Gastroesophageal sphincter (tissue), 3 donors: ENCODE measurements at regions not wholly inside any gene's neighbourhood (a gene's known extent, or its start where the extent isn't known, plus 50 kb on each side); places are given as distances from the start of the nearest gene placed in this dataset.

Source experiments
- EP300 ChIP-seq: sonication (generic); formaldehyde crosslinking; IDR thresholded peaks from one replicate; pipeline ENCODE4 v1.6.1; 2017; ENCODE audit warnings: antibody characterized with exemption, mild to moderate bottlenecking
- POLR2A ChIP-seq, 2 donors: fragments of 450-650 bp; IDR thresholded peaks; one replicate each; pipeline ENCODE4 v1.6.1; 2017; ENCODE audit warnings: antibody characterized with exemption in 2 of 2, mild to moderate bottlenecking in 2 of 2, moderate library complexity in 1 of 2
- POLR2AphosphoS5 ChIP-seq: sonication (generic); formaldehyde crosslinking; IDR thresholded peaks from one replicate; pipeline ENCODE4 v1.6.1; 2017; ENCODE audit warnings: antibody characterized with exemption
- TF ChIP-seq, protein P1 (sequence below), 4 experiments: fragments of 200-600 bp in 2 of 4; fragments of 450-650 bp in 2 of 4; sonication (generic) in 1 of 4; IDR thresholded peaks; one replicate each; pipeline ENCODE4 v1.5.1; 2017 to 2019; ENCODE audit warnings: antibody characterized with exemption in 4 of 4, mild to moderate bottlenecking in 2 of 4, moderate library complexity in 2 of 4

DNA sequence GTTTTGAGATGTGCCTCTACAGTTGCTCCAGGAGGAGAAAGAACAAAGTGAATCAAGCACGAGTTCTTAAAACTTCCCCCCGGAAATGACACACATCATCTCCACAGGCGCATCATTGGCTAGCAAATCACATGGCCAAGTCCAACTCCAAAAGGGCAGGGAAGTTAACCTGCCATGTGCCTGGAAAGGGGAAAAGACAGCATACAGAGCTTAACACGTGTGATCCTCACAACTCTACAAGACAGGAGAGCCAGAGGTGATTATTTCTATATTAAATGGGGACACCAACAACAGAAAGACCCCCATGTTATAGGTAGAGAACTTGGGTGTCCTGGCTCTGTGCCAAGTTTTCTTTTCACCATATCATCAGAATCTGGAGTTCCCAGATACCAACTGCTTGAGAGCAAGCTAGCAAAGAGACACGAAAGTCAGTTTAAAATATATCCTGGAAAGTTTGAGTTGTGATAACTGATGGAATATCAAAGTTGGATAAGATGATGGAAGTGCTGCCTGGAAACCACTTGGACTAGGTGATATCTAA lies 871.1 kb downstream of the UQCRFS1 start:
- no peak for TF ChIP-seq POLR2A (IDR thresholded peaks at IDR 0.05)
- TF ChIP-seq EP300: no peak
- TF ChIP-seq, protein P1, sequence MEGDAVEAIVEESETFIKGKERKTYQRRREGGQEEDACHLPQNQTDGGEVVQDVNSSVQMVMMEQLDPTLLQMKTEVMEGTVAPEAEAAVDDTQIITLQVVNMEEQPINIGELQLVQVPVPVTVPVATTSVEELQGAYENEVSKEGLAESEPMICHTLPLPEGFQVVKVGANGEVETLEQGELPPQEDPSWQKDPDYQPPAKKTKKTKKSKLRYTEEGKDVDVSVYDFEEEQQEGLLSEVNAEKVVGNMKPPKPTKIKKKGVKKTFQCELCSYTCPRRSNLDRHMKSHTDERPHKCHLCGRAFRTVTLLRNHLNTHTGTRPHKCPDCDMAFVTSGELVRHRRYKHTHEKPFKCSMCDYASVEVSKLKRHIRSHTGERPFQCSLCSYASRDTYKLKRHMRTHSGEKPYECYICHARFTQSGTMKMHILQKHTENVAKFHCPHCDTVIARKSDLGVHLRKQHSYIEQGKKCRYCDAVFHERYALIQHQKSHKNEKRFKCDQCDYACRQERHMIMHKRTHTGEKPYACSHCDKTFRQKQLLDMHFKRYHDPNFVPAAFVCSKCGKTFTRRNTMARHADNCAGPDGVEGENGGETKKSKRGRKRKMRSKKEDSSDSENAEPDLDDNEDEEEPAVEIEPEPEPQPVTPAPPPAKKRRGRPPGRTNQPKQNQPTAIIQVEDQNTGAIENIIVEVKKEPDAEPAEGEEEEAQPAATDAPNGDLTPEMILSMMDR (IDR thresholded peaks at IDR 0.05): no peak
- no peak for TF ChIP-seq POLR2AphosphoS5
